C1 segment of cervical spinal cord (tissue), 14 donors: ENCODE measurements at regions not wholly inside any gene's neighbourhood (a gene's known extent, or its start where the extent isn't known, plus 50 kb on each side); places are given as distances from the start of the nearest gene placed in this dataset.

Source experiments
- DNase-seq, 14 donors: peaks; one replicate each; lab custom pipeline; 2025; lab: John Stamatoyannopoulos, UW

GRCh38 chr22:44592126-44592823 is 94.2 kb upstream of the RTL6 start:
- DNase-seq, result no peak

- DNase-seq, result no peak
Observed at GRCh38 chr22:44591146-44591790, 93.2 kb upstream of the RTL6 start.

DNA sequence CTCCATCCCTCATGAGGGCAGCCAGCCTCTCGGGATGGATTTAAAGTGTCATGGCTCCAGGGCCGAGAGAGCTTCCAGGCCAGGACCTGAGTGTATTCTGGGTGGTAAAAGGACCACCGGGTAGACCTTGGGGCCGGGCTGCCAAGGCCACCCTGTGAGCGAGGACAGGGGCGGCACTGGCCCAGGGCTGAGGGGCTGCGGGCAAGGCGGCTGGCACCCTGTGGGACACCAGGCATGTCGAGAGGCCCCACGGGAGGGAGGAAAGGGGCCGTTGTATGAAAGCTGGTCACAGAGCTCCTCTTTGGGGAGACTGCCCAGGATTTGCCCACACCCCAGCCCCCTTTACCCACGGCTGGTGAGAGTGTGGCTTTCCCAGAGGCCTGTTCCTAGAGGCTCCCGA is 92.3 kb upstream of the RTL6 start:
- DNase-seq, result no peak

GRCh38 chr22:44589831-44590230 is 91.8 kb upstream of the RTL6 start:
- DNase-seq, result no peak

DNA sequence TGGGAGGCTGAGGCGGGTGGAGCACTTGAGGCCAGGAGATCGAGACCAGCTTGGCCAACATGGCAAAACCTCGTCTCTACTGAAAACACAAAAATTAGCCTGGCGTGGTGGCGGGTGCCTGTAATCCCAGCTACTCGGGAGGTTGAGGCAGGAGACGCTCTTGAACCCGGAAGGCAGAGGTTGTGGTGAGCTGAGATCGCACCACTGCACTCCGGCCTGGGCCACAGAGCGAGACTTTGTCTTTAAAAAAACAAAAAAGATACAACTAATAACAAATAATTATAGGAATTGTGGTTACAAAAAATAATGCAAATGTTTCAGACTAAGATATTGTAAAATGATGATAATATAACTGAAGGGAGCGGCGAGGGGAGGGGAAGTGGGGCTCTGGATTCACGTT is 90.3 kb upstream of the RTL6 start:
- no peak for DNase-seq

DNA sequence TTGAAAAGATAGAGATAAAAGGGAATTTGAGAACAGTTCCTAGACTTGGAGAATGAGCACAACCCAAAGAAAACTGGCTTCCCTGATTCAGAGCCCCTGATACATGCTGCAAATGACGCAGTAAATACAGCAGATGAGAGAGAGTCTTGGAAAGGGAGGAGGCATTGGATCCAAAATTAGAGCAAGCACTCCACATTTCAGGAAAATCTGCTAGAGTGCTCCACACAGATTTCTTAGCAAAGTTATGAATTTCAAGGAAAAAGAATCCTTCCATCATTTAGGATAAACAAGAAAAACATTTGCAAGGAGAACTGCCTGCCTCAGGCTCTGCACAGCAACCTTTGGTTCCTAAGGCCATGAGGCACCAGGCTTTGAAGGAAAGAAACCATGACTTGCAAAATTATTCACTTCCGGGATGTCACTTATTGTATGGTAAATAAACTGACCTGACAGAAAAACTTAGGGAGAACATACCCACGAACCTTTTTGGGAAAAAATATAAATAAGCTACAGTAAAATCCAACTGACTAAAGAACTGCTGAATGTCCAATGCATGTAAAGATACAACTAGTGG is 89.8 kb upstream of the RTL6 start:
- no peak for DNase-seq

GRCh38 chr22:44586999-44587736 is 89.1 kb upstream of the RTL6 start:
- peak in 1 of 14 donors; percentile 40 for DNase-seq

GRCh38 chr22:44586351-44586990 is 88.4 kb upstream of the RTL6 start:
- DNase-seq, result no peak

- DNase-seq, result no peak
Observed at GRCh38 chr22:44585559-44586350, 87.7 kb upstream of the RTL6 start.

GRCh38 chr22:44584256-44584902 is 86.3 kb upstream of the RTL6 start:
- no peak for DNase-seq

DNA sequence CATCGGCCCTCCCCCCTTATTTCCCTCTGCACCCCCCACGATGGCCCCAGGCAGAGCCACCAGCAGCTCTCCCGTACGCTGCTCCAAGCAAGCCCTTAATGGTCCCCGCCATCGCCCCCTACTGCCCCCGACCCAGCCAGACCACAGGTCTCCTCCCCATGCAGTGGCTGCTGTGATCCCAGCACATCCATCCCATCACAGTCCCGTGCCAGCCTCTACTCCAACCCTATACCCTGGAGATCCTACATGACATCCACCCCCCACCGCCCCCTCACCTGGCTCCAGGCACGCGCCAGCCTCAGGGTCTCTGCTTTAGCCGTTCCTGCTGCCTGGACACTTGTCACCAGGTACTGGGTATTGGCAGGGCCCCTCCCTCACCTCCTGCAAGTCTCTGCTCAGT is 85.8 kb upstream of the RTL6 start:
- DNase-seq, result no peak

GRCh38 chr22:44583061-44583760 is 85.2 kb upstream of the RTL6 start:
- DNase-seq, result no peak

GRCh38 chr22:44582016-44582415 is 84.0 kb upstream of the RTL6 start:
- no peak for DNase-seq

- DNase-seq, result no peak
Observed at GRCh38 chr22:44581096-44581435, 83.0 kb upstream of the RTL6 start.

DNA sequence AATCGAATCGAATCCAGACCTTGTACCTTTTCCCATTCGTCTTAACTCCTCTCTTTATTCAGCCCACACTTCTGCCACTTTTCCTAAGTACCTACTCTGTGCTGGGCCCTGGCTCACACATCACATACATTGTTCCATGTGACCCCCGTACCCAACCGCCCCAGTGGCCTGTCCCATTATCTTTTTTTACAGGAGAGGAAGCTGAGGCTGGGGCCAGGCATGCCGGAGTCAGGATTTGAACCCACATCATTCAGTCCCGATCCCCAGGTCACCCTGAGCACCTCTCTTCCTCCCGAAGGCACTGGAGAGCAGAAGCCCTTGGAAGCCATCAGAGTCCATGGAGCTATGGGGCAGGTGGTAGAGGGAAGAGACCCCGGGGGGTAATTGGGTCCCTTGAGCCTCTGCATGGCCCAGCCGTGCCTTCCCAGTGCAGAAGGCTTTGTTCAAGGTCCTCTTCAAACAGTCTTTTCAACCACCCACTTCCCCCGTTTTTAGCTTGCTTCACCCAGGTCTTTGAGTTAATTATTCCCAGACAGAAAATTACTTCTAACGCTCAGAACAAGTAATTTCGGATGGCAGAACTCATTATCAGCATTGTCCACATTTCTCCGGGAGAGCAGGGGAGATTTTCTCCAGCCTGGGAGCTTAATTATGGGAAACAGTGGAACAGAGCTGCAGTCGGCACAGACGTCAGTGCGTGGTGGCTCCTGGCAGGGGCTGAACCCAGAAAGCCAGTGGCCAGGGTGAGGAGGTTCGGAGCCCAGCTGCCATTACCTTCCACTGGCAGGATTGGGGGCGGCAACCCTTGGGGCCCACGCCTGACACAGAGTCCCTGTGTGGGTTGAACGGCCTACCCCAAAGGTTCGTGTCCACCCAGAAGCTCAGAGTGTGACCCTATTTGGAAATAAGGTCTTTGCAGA is 82.4 kb upstream of the RTL6 start:
- no peak for DNase-seq

GRCh38 chr22:44578516-44579230 is 80.6 kb upstream of the RTL6 start:
- no peak for DNase-seq

DNA sequence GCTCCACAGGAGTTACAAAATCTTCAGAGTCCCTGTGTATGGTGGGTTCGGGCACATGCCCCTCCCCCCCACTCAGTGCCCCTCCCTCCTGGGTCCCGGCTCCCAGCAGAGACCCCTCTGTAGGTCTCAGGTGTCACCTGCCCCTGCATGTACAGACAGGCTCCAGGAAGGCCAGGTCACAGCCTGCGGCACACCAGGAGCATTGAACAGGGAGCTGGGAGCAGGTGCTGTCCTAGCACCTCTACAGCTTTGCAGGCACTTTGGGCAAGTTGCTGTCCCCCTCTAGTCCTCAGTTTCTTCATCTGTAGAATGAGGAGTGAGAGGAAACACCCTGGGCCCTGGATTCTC is 80.1 kb upstream of the RTL6 start:
- no peak for DNase-seq

DNA sequence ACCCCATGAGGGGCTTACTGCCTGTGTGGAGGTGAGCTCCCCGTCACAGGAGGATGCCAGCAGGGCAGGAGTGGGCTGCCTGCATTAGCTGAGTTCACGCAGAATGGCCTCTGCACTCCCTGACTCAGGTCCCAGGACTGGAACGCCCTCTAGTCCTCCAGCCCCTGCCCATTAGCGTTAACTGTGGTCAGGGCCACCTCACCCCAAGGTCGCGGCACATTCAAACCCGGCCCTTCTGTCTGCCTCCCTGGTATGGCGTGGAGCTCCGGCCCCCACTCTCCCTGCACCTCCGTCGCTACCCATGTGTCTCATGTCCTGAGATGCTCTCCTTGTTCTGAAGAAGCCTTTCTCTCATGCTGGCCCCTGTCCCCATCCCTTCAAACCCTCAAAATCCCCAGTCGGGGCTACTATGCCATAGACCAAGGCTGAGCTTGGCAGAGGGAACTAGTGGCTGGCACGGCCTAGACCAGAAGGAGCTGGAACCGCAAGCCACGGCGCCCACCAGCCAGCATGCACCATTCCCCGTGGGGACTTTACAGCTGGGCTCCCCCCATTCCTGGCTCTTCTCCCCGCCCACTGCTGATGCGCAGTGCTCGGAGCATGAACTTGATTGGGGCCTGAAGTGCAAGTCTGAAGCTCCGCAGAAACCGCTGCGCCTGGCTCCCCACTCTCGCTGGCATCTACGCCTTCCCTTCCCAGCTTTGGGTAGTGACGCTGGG is 79.5 kb upstream of the RTL6 start:
- DNase-seq, result no peak
